CD4-positive, alpha-beta T cell (primary cell): ENCODE measurements at regions not wholly inside any gene's neighbourhood (a gene's known extent, or its start where the extent isn't known, plus 50 kb on each side); places are given as distances from the start of the nearest gene placed in this dataset.

Experiments
- ATAC-seq: fragments of 200-7000 bp; cut with Tn5 transposase; one replicate; pipeline ENCODE4 v1.10.0; 2022; ENCODE audit warnings: mild to moderate bottlenecking; ENCODE audit not compliant: poor library complexity
- CTCF ChIA-PET: fragments of 350-600 bp; sonication (Branson Sonifier 250); formaldehyde crosslinking; loops from one replicate; lab custom pipeline; 2021; ENCODE audit warnings: antibody characterized with exemption, inconsistent platforms; lab: Charles Lee
- POLR2A ChIA-PET: fragments of 350-600 bp; sonication (Branson Sonifier 250); formaldehyde crosslinking; loops from one replicate; lab custom pipeline; 2021; ENCODE audit warnings: antibody characterized with exemption, inconsistent platforms; lab: Charles Lee
- DNase-seq, 14 experiments: peaks; one replicate each; pipeline ENCODE4 v3.0.0-alpha.2; 2013 to 2020; ENCODE audit warnings: mixed read lengths in 2 of 14
- H3K27ac ChIP-seq, 2 donors: one replicate each; pipeline versions ENCODE4 v1.5.1 to v1.7.0; 2013; ENCODE audit warnings: low read length in 2 of 2, low read depth in 1 of 2, mild to moderate bottlenecking in 1 of 2
- H3K27me3 ChIP-seq, 2 experiments: 1 replicate in 1 of 2; 2 replicates in 1 of 2; pipeline versions ENCODE4 v1.6.1 to v1.7.0; 2013; ENCODE audit warnings: low read length in 2 of 2, control low read depth in 1 of 2, mild to moderate bottlenecking in 1 of 2, moderate library complexity in 1 of 2; ENCODE audit not compliant: insufficient read depth in 2 of 2, control insufficient read depth in 1 of 2
- H3K36me3 ChIP-seq: one replicate; pipeline ENCODE4 v1.6.1; 2013; ENCODE audit warnings: low read length, control low read depth; ENCODE audit not compliant: insufficient read depth
- H3K4me1 ChIP-seq: one replicate; pipeline ENCODE4 v1.6.1; 2013; ENCODE audit warnings: low read length, control low read depth; ENCODE audit not compliant: insufficient read depth
- H3K4me3 ChIP-seq: one replicate; pipeline ENCODE4 v1.5.1; 2013; ENCODE audit warnings: mild to moderate bottlenecking, low read length, moderate library complexity
- H3K9me3 ChIP-seq, 2 experiments: 1 replicate in 1 of 2; 2 replicates in 1 of 2; pipeline versions ENCODE4 v1.6.1 to v1.7.0; 2013; ENCODE audit warnings: low read length in 2 of 2, mild to moderate bottlenecking in 2 of 2, control low read depth in 1 of 2, moderate library complexity in 1 of 2; ENCODE audit not compliant: control insufficient read depth in 1 of 2, insufficient read depth in 1 of 2
- H3K27ac Mint-ChIP-seq: one replicate; pipeline ENCODE4 v1.8.0; 2020; ENCODE audit warnings: mixed read lengths
- H3K27me3 Mint-ChIP-seq: one replicate; pipeline ENCODE4 v1.8.0; 2021; ENCODE audit warnings: mixed read lengths
- H3K36me3 Mint-ChIP-seq: one replicate; pipeline ENCODE4 v1.8.0; 2021; ENCODE audit warnings: low read depth, mixed read lengths
- H3K4me1 Mint-ChIP-seq: one replicate; pipeline ENCODE4 v1.8.0; 2021; ENCODE audit warnings: low read depth, mixed read lengths
- H3K4me3 Mint-ChIP-seq: one replicate; pipeline ENCODE4 v1.8.0; 2020; ENCODE audit warnings: mild to moderate bottlenecking, mixed read lengths
- H3K9me3 Mint-ChIP-seq: one replicate; pipeline ENCODE4 v1.8.0; 2020; ENCODE audit warnings: mixed read lengths
- intact Hi-C, 2 experiments: fragments of 100-400 bp; cut with DNase I in 1 of 2; cut with micrococcal nuclease in 1 of 2; formaldehyde crosslinking; loops; one replicate each; pipeline versions ENCODE4 v1.15.1 to v1.9.0; 2023 to 2025; cut with DNase I, micrococcal nuclease
- TF ChIP-seq, protein P1 (sequence below): fragments of 200-600 bp; IDR thresholded peaks from one replicate; pipeline ENCODE4 v1.8.0; 2022; ENCODE audit warnings: antibody characterized with exemption, mild to moderate bottlenecking

DNA sequence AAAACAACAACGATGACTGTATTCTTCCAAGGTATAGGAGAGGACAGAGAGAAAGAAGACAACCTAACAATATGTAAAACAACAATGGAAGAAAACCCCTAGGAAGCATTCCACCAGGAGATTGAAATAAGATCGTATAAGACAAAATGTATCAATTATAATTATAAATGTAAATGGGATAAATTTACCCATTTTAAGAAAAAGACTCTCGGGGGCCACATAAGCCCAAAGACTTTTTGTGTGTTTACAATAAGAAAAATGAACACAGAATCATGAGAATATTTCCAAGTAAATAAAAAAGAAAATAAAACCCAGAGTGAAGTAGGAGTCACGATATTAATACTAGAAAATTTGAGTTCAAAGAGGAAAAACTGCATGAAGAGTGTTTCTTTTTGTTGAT, 126.4 kb downstream of the ASB1 start:
- TF ChIP-seq, protein P1, sequence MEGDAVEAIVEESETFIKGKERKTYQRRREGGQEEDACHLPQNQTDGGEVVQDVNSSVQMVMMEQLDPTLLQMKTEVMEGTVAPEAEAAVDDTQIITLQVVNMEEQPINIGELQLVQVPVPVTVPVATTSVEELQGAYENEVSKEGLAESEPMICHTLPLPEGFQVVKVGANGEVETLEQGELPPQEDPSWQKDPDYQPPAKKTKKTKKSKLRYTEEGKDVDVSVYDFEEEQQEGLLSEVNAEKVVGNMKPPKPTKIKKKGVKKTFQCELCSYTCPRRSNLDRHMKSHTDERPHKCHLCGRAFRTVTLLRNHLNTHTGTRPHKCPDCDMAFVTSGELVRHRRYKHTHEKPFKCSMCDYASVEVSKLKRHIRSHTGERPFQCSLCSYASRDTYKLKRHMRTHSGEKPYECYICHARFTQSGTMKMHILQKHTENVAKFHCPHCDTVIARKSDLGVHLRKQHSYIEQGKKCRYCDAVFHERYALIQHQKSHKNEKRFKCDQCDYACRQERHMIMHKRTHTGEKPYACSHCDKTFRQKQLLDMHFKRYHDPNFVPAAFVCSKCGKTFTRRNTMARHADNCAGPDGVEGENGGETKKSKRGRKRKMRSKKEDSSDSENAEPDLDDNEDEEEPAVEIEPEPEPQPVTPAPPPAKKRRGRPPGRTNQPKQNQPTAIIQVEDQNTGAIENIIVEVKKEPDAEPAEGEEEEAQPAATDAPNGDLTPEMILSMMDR: no peak
- Mint-ChIP-seq H3K4me1 (no peaks in the 10 kb centered on the region), H3K27ac (no peak overlapping the region), H3K4me3 (no peak overlapping the region), H3K27me3 (peaks cover 33% of the 10 kb centered on the region), H3K9me3 (peaks cover 2% of the 10 kb centered on the region), H3K36me3 (no peaks in the 10 kb centered on the region)
- POLR2A ChIA-PET: no interaction called here
- no peak for DNase-seq
- no peak overlapping the region for H3K4me3 ChIP-seq
- no peak overlapping the region for H3K27ac ChIP-seq
- H3K27me3 ChIP-seq: peaks cover 0 to 5% of the 10 kb centered on the region in 2 experiments
- ATAC-seq: no peak
- H3K9me3 ChIP-seq: peaks cover 0 to 20% of the 10 kb centered on the region in 2 experiments
- intact Hi-C loops: no loop called here
- H3K36me3 ChIP-seq: no peaks in the 10 kb centered on the region
- CTCF ChIA-PET: no interaction called here
- no peaks in the 10 kb centered on the region for H3K4me1 ChIP-seq

DNA sequence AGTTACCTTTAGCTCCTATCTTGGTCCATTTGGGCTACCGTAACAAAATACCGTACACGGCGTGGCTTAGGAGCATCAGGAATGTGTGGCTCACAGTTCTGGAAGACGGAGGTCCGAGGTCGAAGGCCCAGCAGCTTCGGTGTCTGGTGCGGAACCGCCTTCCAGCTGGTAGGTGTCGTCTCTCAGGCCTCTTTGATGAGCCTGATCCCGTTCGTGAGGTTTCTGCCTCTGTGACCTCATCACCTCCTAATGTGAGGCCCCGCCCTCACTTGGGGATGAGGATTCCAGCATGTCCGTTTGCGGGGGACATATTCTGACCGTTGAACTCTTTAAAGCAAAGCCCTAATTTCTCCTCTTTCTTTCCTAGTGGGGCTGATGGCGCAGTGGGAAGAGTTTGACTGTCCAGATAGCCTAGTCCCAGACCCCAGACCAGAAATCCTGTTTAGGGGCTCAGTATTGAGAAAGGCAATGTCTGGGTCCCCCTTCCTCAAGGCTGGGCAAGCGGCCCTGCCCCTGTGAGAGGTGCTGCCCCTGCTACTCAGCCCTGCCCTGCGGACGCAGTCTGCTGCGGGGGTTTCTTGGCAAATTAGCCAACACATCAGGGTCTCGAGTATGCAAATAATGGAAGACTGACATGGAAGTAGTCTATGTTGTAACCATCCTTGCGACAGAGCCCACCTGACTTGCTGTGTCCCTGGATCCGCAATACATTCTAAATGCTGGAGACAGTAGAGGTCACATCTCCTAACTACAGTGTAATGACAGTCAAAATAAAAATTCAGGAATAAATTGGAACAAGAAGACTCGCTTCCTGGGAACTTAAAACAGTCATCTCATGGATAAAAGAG, 128.0 kb downstream of the ASB1 start:
- ATAC-seq (no peak), DNase-seq (no peak)
- Mint-ChIP-seq H3K27me3 (peaks cover 18% of the 10 kb centered on the region), H3K36me3 (no peaks in the 10 kb centered on the region), H3K4me3 (no peak overlapping the region), H3K27ac (no peak overlapping the region), H3K9me3 (peaks cover 2% of the 10 kb centered on the region), H3K4me1 (no peaks in the 10 kb centered on the region)
- intact Hi-C loops: no loop called here
- ChIA-PET CTCF (no interaction called here), POLR2A (no interaction called here)
- no peaks in the 10 kb centered on the region for H3K36me3 ChIP-seq
- H3K4me1 ChIP-seq: no peaks in the 10 kb centered on the region
- TF ChIP-seq, protein P1: no peak
- H3K9me3 ChIP-seq: peaks cover 0 to 20% of the 10 kb centered on the region in 2 experiments
- H3K4me3 ChIP-seq: no peak overlapping the region
- no peak overlapping the region for H3K27ac ChIP-seq
- H3K27me3 ChIP-seq: no peaks in the 10 kb centered on the region

DNA sequence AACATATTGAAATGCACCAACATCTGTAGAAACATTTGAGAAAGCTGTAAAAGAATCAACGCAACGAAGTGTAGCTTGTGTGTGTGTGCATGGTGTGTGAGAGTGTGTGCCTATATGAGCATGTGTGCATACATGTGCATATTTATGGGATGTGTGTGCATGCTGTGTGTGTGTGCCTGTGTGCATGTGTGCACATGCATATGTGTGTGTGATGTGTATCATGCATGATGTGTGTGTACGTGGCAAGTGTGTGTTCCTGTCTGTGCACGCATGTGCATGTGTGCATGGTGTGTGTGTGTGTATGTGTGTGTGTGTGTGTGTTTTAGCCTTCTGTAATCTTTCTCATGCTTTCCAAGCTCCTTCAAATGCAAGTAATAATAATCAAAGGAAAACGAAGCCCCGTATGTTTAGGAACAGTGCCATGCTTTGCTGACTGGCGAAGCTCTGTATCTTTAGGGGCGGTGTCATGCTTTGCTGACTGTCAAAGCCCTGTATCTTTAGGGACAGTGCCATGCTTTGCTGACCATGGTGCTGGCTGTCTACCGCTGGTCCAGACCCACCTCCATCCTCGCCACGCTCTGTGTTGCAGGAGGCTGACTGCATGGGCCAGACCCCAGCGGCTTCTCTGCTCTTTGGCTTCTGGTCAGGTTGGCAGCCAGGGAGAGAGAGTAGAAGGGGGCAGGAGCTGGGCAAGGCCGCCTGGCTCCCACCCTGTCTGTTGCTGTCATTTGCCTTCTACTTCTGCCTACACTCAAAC, 129.2 kb downstream of the ASB1 start:
- Mint-ChIP-seq H3K4me3 (no peak overlapping the region), H3K36me3 (no peaks in the 10 kb centered on the region)
- CTCF ChIA-PET: no interaction called here

More for the DNA sequence above, 129.2 kb downstream of the ASB1 start:
- H3K27ac ChIP-seq: no peak overlapping the region
- H3K9me3 ChIP-seq: peaks cover 0 to 20% of the 10 kb centered on the region in 2 experiments
- ATAC-seq: no peak
- Mint-ChIP-seq H3K9me3 (peaks cover 2% of the 10 kb centered on the region), H3K27me3 (peaks cover 9% of the 10 kb centered on the region), H3K4me1 (no peaks in the 10 kb centered on the region), H3K27ac (no peak overlapping the region)
- intact Hi-C loops: no loop called here
- TF ChIP-seq, protein P1: no peak
- H3K4me3 ChIP-seq: no peak overlapping the region
- no peak for DNase-seq
- no peaks in the 10 kb centered on the region for H3K4me1 ChIP-seq
- no peaks in the 10 kb centered on the region for H3K36me3 ChIP-seq
- H3K27me3 ChIP-seq: no peaks in the 10 kb centered on the region
- POLR2A ChIA-PET: no interaction called here
